ENCODE measurements at regions not wholly inside any gene's neighbourhood (a gene's known extent, or its start where the extent isn't known, plus 50 kb on each side); places are given as distances from the start of the nearest gene placed in this dataset.
"Not testable (repeated sequence)": the region's sequence is repeated elsewhere in the genome, so short reads cannot be mapped to it uniquely, and the experiment has no call there.

- ATAC-seq (ENCODE audit: poor library complexity): no peak
- intact Hi-C loops (cut with DNase I): no loop called here
- no peak for DNase-seq
These were observed 633.7 kb downstream of the MECOM start for GRCh38 chr3:169029674-169030285.

- intact Hi-C loops (cut with DNase I): no loop called here
- DNase-seq (no peak), ATAC-seq (ENCODE audit: poor library complexity) (no peak)
These were observed 634.8 kb downstream of the MECOM start for GRCh38 chr3:169028716-169029115.

- intact Hi-C loops (cut with DNase I): no loop called here
- no peak for DNase-seq
- ATAC-seq (ENCODE audit: poor library complexity): no peak
These were observed 636.8 kb downstream of the MECOM start for GRCh38 chr3:169026543-169027182.

GRCh38 chr3:169022457-169022856, 641.1 kb downstream of the MECOM start:
- ATAC-seq (ENCODE audit: poor library complexity) (no peak), DNase-seq (no peak)
- intact Hi-C loops (cut with DNase I): no loop called here

- DNase-seq: no peak
- ATAC-seq (ENCODE audit: poor library complexity): no peak
- intact Hi-C loops (cut with DNase I): no loop called here
These were observed 643.1 kb downstream of the MECOM start for GRCh38 chr3:169020371-169020770.

- intact Hi-C loops (cut with DNase I): no loop called here
- no peak for DNase-seq
- ATAC-seq (ENCODE audit: poor library complexity): no peak
These were observed 654.1 kb downstream of the MECOM start for GRCh38 chr3:169009453-169009852.

- intact Hi-C loops (cut with DNase I): no loop called here
- ATAC-seq (ENCODE audit: poor library complexity): no peak
- no peak for DNase-seq
These were observed 654.6 kb downstream of the MECOM start for GRCh38 chr3:169008776-169009358.

GRCh38 chr3:169007145-169007544, 656.4 kb downstream of the MECOM start:
- intact Hi-C loops (cut with DNase I): no loop called here

GRCh38 chr3:169006398-169006797, 657.1 kb downstream of the MECOM start:
- DNase-seq; ATAC-seq (ENCODE audit: poor library complexity); intact Hi-C loops (cut with DNase I): not testable (repeated sequence)

More at GRCh38 chr3:169007145-169007544, 656.4 kb downstream of the MECOM start:
- no peak for ATAC-seq (ENCODE audit: poor library complexity)
- DNase-seq: no peak

- ATAC-seq (ENCODE audit: poor library complexity): no peak
- DNase-seq: no peak
- intact Hi-C loops (cut with DNase I): no loop called here
These were observed 660.8 kb downstream of the MECOM start for GRCh38 chr3:169002689-169003088.

- DNase-seq (no peak), ATAC-seq (ENCODE audit: poor library complexity) (no peak)
- intact Hi-C loops (cut with DNase I): no loop called here
These were observed 664.7 kb downstream of the MECOM start for GRCh38 chr3:168998792-168999191.

GRCh38 chr3:168997488-168997887, 666.0 kb downstream of the MECOM start:
- ATAC-seq (ENCODE audit: poor library complexity): no peak
- intact Hi-C loops (cut with DNase I): no loop called here
- DNase-seq: no peak

GRCh38 chr3:168996622-168997021, 666.9 kb downstream of the MECOM start:
- DNase-seq (no peak), ATAC-seq (ENCODE audit: poor library complexity) (no peak)
- intact Hi-C loops (cut with DNase I): no loop called here

GRCh38 chr3:168995129-168995528, 668.4 kb downstream of the MECOM start:
- no peak for DNase-seq
- intact Hi-C loops (cut with DNase I): no loop called here
- no peak for ATAC-seq (ENCODE audit: poor library complexity)

GRCh38 chr3:168991803-168992202, 671.7 kb downstream of the MECOM start:
- intact Hi-C loops (cut with DNase I): no loop called here
- DNase-seq (no peak), ATAC-seq (ENCODE audit: poor library complexity) (no peak)

- intact Hi-C loops (cut with DNase I): no loop called here
These were observed 672.9 kb downstream of the MECOM start for GRCh38 chr3:168990621-168991020.

GRCh38 chr3:168990134-168990533, 673.4 kb downstream of the MECOM start:
- no peak for ATAC-seq (ENCODE audit: poor library complexity)
- intact Hi-C loops (cut with DNase I): no loop called here
- no peak for DNase-seq

More at GRCh38 chr3:168990621-168991020, 672.9 kb downstream of the MECOM start:
- DNase-seq (no peak), ATAC-seq (ENCODE audit: poor library complexity) (no peak)

- DNase-seq (no peak), ATAC-seq (ENCODE audit: poor library complexity) (no peak)
- intact Hi-C loops (cut with DNase I): no loop called here
These were observed 674.1 kb downstream of the MECOM start for GRCh38 chr3:168989396-168989795.

GRCh38 chr3:168988853-168989252, 674.7 kb downstream of the MECOM start:
- intact Hi-C loops (cut with DNase I): no loop called here
- ATAC-seq (ENCODE audit: poor library complexity) (no peak), DNase-seq (no peak)

- no peak for ATAC-seq (ENCODE audit: poor library complexity)
- intact Hi-C loops (cut with DNase I): no loop called here
- DNase-seq: no peak
These were observed 678.6 kb downstream of the MECOM start for GRCh38 chr3:168984872-168985271.

Data from Right ventricle myocardium superior (tissue), 1 donor.